SU-DHL-6 (cell line): ENCODE measurements at regions not wholly inside any gene's neighbourhood (a gene's known extent, or its start where the extent isn't known, plus 50 kb on each side); places are given as distances from the start of the nearest gene placed in this dataset.

ENCODE experiments used
- CTCF ChIP-seq: fragments of 200-600 bp; sonication (generic); IDR thresholded peaks from one replicate; pipeline ENCODE4 v1.5.1; 2017; ENCODE audit warnings: antibody characterized with exemption, mild to moderate bottlenecking, low read length, moderate library complexity; ENCODE audit not compliant: insufficient read depth, poor library complexity, severe bottlenecking
- EZH2phosphoT487 ChIP-seq: fragments of 200-600 bp; sonication (generic), shearing (Covaris generic); conservative IDR thresholded peaks from 2 replicates; pipeline ENCODE4 v1.6.1; 2018; ENCODE audit warnings: mild to moderate bottlenecking, antibody characterized with exemption, low read length, moderate library complexity, mixed read lengths

GRCh38 chr19:31627620-31628365 lies 278.6 kb upstream of the TSHZ3 start:
- no peak for TF ChIP-seq CTCF
- no peak for TF ChIP-seq EZH2phosphoT487
